ENCODE measurements at regions not wholly inside any gene's neighbourhood (a gene's known extent, or its start where the extent isn't known, plus 50 kb on each side); places are given as distances from the start of the nearest gene placed in this dataset.

GRCh38 chr10:3665316-3665908 is 119.6 kb downstream of the KLF6 start:
- H3K27ac ChIP-seq (ENCODE audit: low read depth, low read length, poor library complexity, severe bottlenecking), result no peak overlapping the region
- H3K36me3 ChIP-seq (ENCODE audit: insufficient read depth, low read length, poor library complexity, severe bottlenecking), result no peaks in the 10 kb centered on the region
- CTCF ChIA-PET, result no interaction called here
- no TSS peak for BruUV-seq (replicated peaks)
- peaks cover 23% of the 10 kb centered on the region for H3K4me1 ChIP-seq (ENCODE audit: insufficient read depth, low read length, poor library complexity, severe bottlenecking)
- intact Hi-C loops (cut with micrococcal nuclease; ENCODE audit: unreplicated experiment), result no loop called here
- H3K27me3 ChIP-seq (replicated peaks; ENCODE audit: insufficient read depth, low read depth, low read length, poor library complexity), result no peaks in the 10 kb centered on the region
- DNase-seq (ENCODE audit: low spot score), result no peak
- H3K4me3 ChIP-seq (ENCODE audit: low read depth, low read length, poor library complexity, severe bottlenecking), result no peak overlapping the region
- H3K9me3 ChIP-seq (ENCODE audit: low read depth, low read length, poor library complexity, severe bottlenecking), result no peaks in the 10 kb centered on the region
- POLR2A ChIA-PET (ENCODE audit: low non-redundant PET), result interaction anchor here (0.7 kb wide), 1 partner anchor 417 kb away, joined by 7 read pairs; no protein-coding TSS in a partner anchor
- TF ChIP-seq EZH2 (IDR thresholded peaks at IDR 0.05; ENCODE audit: borderline replicate concordance, low read depth, low read length, poor library complexity, severe bottlenecking), result no peak
- no peak for TF ChIP-seq CTCF (conservative IDR thresholded peaks at IDR 0.05; ENCODE audit: low read depth, low read length)

- Histone ChIP-seq H3K4me1 (ENCODE audit: insufficient read depth, low read length, poor library complexity, severe bottlenecking) (peaks cover 1% of the 10 kb centered on the region), H3K4me3 (ENCODE audit: low read depth, low read length, poor library complexity, severe bottlenecking) (no peak overlapping the region), H3K36me3 (ENCODE audit: insufficient read depth, low read length, poor library complexity, severe bottlenecking) (no peaks in the 10 kb centered on the region), H3K9me3 (ENCODE audit: low read depth, low read length, poor library complexity, severe bottlenecking) (no peaks in the 10 kb centered on the region), H3K27ac (ENCODE audit: low read depth, low read length, poor library complexity, severe bottlenecking) (no peak overlapping the region), H3K27me3 (replicated peaks; ENCODE audit: insufficient read depth, low read depth, low read length, poor library complexity) (no peaks in the 10 kb centered on the region)
- TF ChIP-seq EZH2 (IDR thresholded peaks at IDR 0.05; ENCODE audit: borderline replicate concordance, low read depth, low read length, poor library complexity, severe bottlenecking), result no peak
- TF ChIP-seq CTCF (conservative IDR thresholded peaks at IDR 0.05; ENCODE audit: low read depth, low read length), result no peak
- BruUV-seq (replicated peaks), result no TSS peak
- ChIA-PET CTCF (no interaction called here), POLR2A (ENCODE audit: low non-redundant PET) (no interaction called here)
- intact Hi-C loops (cut with micrococcal nuclease; ENCODE audit: unreplicated experiment), result no loop called here
- DNase-seq (ENCODE audit: low spot score), result no peak
Observed at GRCh38 chr10:3662775-3663174, 122.2 kb downstream of the KLF6 start.

GRCh38 chr10:3661271-3661670 is 123.7 kb downstream of the KLF6 start:
- no peak for DNase-seq (ENCODE audit: low spot score)
- Histone ChIP-seq H3K27ac (ENCODE audit: low read depth, low read length, poor library complexity, severe bottlenecking) (no peak overlapping the region), H3K9me3 (ENCODE audit: low read depth, low read length, poor library complexity, severe bottlenecking) (no peaks in the 10 kb centered on the region), H3K4me3 (ENCODE audit: low read depth, low read length, poor library complexity, severe bottlenecking) (no peak overlapping the region), H3K4me1 (ENCODE audit: insufficient read depth, low read length, poor library complexity, severe bottlenecking) (no peaks in the 10 kb centered on the region), H3K36me3 (ENCODE audit: insufficient read depth, low read length, poor library complexity, severe bottlenecking) (no peaks in the 10 kb centered on the region), H3K27me3 (replicated peaks; ENCODE audit: insufficient read depth, low read depth, low read length, poor library complexity) (no peaks in the 10 kb centered on the region)
- no TSS peak for BruUV-seq (replicated peaks)
- CTCF ChIA-PET, result no interaction called here
- POLR2A ChIA-PET (ENCODE audit: low non-redundant PET), result no interaction called here
- TF ChIP-seq CTCF (conservative IDR thresholded peaks at IDR 0.05; ENCODE audit: low read depth, low read length) (no peak), EZH2 (IDR thresholded peaks at IDR 0.05; ENCODE audit: borderline replicate concordance, low read depth, low read length, poor library complexity, severe bottlenecking) (no peak)
- intact Hi-C loops (cut with micrococcal nuclease; ENCODE audit: unreplicated experiment), result no loop called here

All from A673 (cell line).